Ishikawa (cell line): ENCODE measurements at regions not wholly inside any gene's neighbourhood (a gene's known extent, or its start where the extent isn't known, plus 50 kb on each side); places are given as distances from the start of the nearest gene placed in this dataset.

Source experiments
- CEBPB ChIP-seq: IDR thresholded peaks from 2 replicates; pipeline ENCODE4 v1.6.1; 2012
- CREB1 ChIP-seq: IDR thresholded peaks from 2 replicates; pipeline ENCODE4 v1.6.1; 2012; ENCODE audit warnings: low read depth
- EGR1 ChIP-seq: IDR thresholded peaks from 2 replicates; pipeline ENCODE4 v1.6.1; 2012
- EP300 ChIP-seq: IDR thresholded peaks from 2 replicates; pipeline ENCODE4 v1.6.1; 2012; ENCODE audit warnings: borderline replicate concordance
- FOXM1 ChIP-seq: IDR thresholded peaks from 2 replicates; pipeline ENCODE4 v1.6.1; 2012; ENCODE audit warnings: low read depth, borderline replicate concordance
- MAX ChIP-seq: IDR thresholded peaks from 2 replicates; pipeline ENCODE4 v1.6.1; 2012
- NFIC ChIP-seq: IDR thresholded peaks from 2 replicates; pipeline ENCODE4 v1.6.1; 2012
- RAD21 ChIP-seq: IDR thresholded peaks from 2 replicates; pipeline ENCODE4 v1.6.1; 2012; ENCODE audit warnings: low read depth
- TAF1 ChIP-seq: IDR thresholded peaks from 2 replicates; pipeline ENCODE4 v1.6.1; 2012; ENCODE audit warnings: low read depth, mild to moderate bottlenecking
- TCF12 ChIP-seq: IDR thresholded peaks from 2 replicates; pipeline ENCODE4 v1.6.1; 2012; ENCODE audit warnings: low read depth
- TEAD4 ChIP-seq: IDR thresholded peaks from 2 replicates; pipeline ENCODE4 v1.6.1; 2012
- YY1 ChIP-seq: IDR thresholded peaks from 2 replicates; pipeline ENCODE4 v1.6.1; 2012; ENCODE audit warnings: low read depth
- ZBTB7A ChIP-seq: IDR thresholded peaks from 2 replicates; pipeline ENCODE4 v1.6.1; 2012; ENCODE audit warnings: low read depth
- TF ChIP-seq, protein P1 (sequence below): IDR thresholded peaks from 2 replicates; pipeline ENCODE4 v1.6.1; 2012
- TF ChIP-seq, protein P2 (sequence below): IDR thresholded peaks from 2 replicates; pipeline ENCODE4 v1.6.1; 2012; ENCODE audit warnings: low read depth, mild to moderate bottlenecking

- TF ChIP-seq ZBTB7A (no peak), TEAD4 (no peak), MAX (no peak), EP300 (no peak), TCF12 (no peak), NFIC (no peak), RAD21 (no peak), CEBPB (no peak), CREB1 (no peak), TAF1 (no peak), YY1 (no peak), FOXM1 (no peak), EGR1 (no peak)
- TF ChIP-seq, protein P1, sequence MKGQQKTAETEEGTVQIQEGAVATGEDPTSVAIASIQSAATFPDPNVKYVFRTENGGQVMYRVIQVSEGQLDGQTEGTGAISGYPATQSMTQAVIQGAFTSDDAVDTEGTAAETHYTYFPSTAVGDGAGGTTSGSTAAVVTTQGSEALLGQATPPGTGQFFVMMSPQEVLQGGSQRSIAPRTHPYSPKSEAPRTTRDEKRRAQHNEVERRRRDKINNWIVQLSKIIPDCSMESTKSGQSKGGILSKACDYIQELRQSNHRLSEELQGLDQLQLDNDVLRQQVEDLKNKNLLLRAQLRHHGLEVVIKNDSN: no peak
- TF ChIP-seq, protein P2, sequence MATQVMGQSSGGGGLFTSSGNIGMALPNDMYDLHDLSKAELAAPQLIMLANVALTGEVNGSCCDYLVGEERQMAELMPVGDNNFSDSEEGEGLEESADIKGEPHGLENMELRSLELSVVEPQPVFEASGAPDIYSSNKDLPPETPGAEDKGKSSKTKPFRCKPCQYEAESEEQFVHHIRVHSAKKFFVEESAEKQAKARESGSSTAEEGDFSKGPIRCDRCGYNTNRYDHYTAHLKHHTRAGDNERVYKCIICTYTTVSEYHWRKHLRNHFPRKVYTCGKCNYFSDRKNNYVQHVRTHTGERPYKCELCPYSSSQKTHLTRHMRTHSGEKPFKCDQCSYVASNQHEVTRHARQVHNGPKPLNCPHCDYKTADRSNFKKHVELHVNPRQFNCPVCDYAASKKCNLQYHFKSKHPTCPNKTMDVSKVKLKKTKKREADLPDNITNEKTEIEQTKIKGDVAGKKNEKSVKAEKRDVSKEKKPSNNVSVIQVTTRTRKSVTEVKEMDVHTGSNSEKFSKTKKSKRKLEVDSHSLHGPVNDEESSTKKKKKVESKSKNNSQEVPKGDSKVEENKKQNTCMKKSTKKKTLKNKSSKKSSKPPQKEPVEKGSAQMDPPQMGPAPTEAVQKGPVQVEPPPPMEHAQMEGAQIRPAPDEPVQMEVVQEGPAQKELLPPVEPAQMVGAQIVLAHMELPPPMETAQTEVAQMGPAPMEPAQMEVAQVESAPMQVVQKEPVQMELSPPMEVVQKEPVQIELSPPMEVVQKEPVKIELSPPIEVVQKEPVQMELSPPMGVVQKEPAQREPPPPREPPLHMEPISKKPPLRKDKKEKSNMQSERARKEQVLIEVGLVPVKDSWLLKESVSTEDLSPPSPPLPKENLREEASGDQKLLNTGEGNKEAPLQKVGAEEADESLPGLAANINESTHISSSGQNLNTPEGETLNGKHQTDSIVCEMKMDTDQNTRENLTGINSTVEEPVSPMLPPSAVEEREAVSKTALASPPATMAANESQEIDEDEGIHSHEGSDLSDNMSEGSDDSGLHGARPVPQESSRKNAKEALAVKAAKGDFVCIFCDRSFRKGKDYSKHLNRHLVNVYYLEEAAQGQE: no peak
Measured at GRCh38 chr3:86410587-86410986, 580.4 kb downstream of the VGLL3 start.

DNA sequence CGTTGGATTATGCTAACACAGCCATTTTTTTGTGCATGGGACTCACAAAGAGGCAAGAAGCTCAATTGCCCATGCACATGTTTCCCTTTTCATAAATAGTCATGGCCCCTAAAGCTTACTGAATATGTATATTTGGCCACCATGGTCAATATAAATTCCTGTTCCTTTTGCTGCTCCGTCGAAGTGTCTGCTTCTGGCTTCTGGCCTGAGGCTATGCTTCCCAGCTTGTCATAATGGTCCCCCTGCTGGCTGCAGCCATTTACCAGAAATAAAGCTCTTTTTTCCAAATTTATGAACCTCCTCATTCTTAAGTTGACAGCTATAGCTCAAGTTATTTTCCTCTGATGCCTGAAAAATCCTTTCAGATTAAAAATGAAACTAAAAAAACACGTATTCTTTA lies 602.1 kb downstream of the VGLL3 start:
- TF ChIP-seq EGR1: no peak
- TF ChIP-seq, protein P2: no peak
- TF ChIP-seq RAD21: no peak; the same call in 1 of the 2 replicates

DNA sequence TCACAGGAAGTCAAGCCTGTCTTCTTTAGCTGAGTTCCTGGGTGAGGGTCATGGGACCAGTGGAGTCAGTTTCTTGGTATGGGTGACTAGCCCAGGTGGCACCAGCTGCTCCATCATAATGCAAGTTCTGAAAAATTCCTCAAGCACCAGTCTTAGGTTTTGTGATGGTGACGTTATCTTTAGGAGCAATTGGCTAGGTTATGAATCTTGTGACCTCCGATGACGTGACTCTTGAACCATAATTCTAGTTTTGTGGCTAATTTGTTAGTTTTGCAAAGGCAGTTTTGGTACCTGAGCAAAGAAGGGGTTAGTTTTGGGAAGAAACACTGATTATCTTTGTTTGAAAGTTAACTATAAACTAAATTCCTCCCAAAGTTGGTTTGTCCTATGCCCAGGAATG lies 608.4 kb downstream of the VGLL3 start:
- TF ChIP-seq, protein P1: no peak
- no peak for TF ChIP-seq YY1
- no peak for TF ChIP-seq CREB1
- TF ChIP-seq EGR1: no peak
- TF ChIP-seq NFIC: no peak
- TF ChIP-seq FOXM1: no peak
- TF ChIP-seq, protein P2: no peak
- TF ChIP-seq TCF12: no peak
- TF ChIP-seq ZBTB7A: no peak
- TF ChIP-seq EP300: no peak
- no peak for TF ChIP-seq TAF1
- no peak for TF ChIP-seq RAD21
- TF ChIP-seq MAX: no peak
- no peak for TF ChIP-seq CEBPB
- no peak for TF ChIP-seq TEAD4

DNA sequence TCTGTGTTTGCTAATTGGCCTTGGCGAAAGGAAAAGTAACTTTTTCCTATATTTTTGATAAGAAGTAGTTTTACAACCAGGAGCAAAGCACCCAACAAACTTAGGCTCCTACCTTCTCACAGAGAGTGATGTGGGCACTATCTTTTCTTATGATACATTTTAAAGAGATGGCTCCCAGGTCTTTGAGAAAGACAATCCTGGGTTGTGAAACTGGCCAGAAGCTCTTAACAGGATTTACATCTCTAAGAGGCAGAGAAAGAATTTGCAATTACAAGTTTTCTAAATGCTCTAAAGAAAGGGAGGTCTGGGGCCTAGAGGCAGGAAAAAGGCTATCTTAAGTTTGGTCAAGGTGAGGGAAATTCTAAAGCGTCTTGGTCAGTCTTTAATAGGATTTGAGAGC lies 609.7 kb downstream of the VGLL3 start:
- TF ChIP-seq RAD21 (no peak), TAF1 (no peak), TCF12 (no peak), YY1 (no peak), CEBPB (no peak), EGR1 (no peak), TEAD4 (no peak), FOXM1 (no peak), ZBTB7A (no peak), CREB1 (no peak), MAX (no peak), EP300 (no peak)
- TF ChIP-seq, protein P1: no peak
- TF ChIP-seq, protein P2: no peak
